GM21619 (cell line): ENCODE measurements at regions not wholly inside any gene's neighbourhood (a gene's known extent, or its start where the extent isn't known, plus 50 kb on each side); places are given as distances from the start of the nearest gene placed in this dataset.
"Not testable (repeated sequence)": the region's sequence is repeated elsewhere in the genome, so short reads cannot be mapped to it uniquely, and the experiment has no call there.

ENCODE experiments used
- ATAC-seq: cut with Tn5 transposase; IDR thresholded peaks from one replicate; pipeline ENCODE4 v1.9.1; 2021; ENCODE audit not compliant: unreplicated experiment

GRCh38 chr1:222012816-222013215, 270.9 kb upstream of the DUSP10 start:
- no peak for ATAC-seq

GRCh38 chr1:222010306-222010705, 268.4 kb upstream of the DUSP10 start:
- ATAC-seq: no peak

GRCh38 chr1:222009105-222009730, 267.3 kb upstream of the DUSP10 start:
- peak; percentile 77 for ATAC-seq

GRCh38 chr1:222006715-222007114, 264.8 kb upstream of the DUSP10 start:
- ATAC-seq: no peak

- ATAC-seq: no peak
Measured at GRCh38 chr1:222004784-222005183, 262.9 kb upstream of the DUSP10 start.

GRCh38 chr1:222004034-222004433, 262.1 kb upstream of the DUSP10 start:
- ATAC-seq: no peak

GRCh38 chr1:222002503-222002902, 260.6 kb upstream of the DUSP10 start:
- ATAC-seq: no peak

- ATAC-seq: no peak
Measured at GRCh38 chr1:222000131-222000530, 258.2 kb upstream of the DUSP10 start.

GRCh38 chr1:221998781-221999180, 256.9 kb upstream of the DUSP10 start:
- ATAC-seq: no peak

GRCh38 chr1:221998186-221998612, 256.3 kb upstream of the DUSP10 start:
- no peak for ATAC-seq

GRCh38 chr1:221997012-221997411, 255.1 kb upstream of the DUSP10 start:
- not testable (repeated sequence) for ATAC-seq

- ATAC-seq: no peak
Measured at GRCh38 chr1:221994939-221995338, 253.1 kb upstream of the DUSP10 start.

GRCh38 chr1:221994274-221994698, 252.4 kb upstream of the DUSP10 start:
- ATAC-seq: peak; percentile 66

- no peak for ATAC-seq
Measured at GRCh38 chr1:221993444-221993948, 251.6 kb upstream of the DUSP10 start.

- ATAC-seq: peak; percentile 52
Measured at GRCh38 chr1:221992427-221992826, 250.5 kb upstream of the DUSP10 start.

- no peak for ATAC-seq
Measured at GRCh38 chr1:221991221-221991620, 249.3 kb upstream of the DUSP10 start.

GRCh38 chr1:221989741-221990140, 247.9 kb upstream of the DUSP10 start:
- no peak for ATAC-seq

GRCh38 chr1:221988829-221989228, 246.9 kb upstream of the DUSP10 start:
- ATAC-seq: no peak

- no peak for ATAC-seq
Measured at GRCh38 chr1:221987860-221988520, 246.1 kb upstream of the DUSP10 start.

GRCh38 chr1:221983444-221983843, 241.6 kb upstream of the DUSP10 start:
- ATAC-seq: no peak

- ATAC-seq: no peak
Measured at GRCh38 chr1:221981461-221981860, 239.6 kb upstream of the DUSP10 start.

GRCh38 chr1:221979444-221980032, 237.6 kb upstream of the DUSP10 start:
- ATAC-seq: no peak
